ENCODE measurements at regions not wholly inside any gene's neighbourhood (a gene's known extent, or its start where the extent isn't known, plus 50 kb on each side); places are given as distances from the start of the nearest gene placed in this dataset.
A peak's percentile ranks its signal among the peaks of the same experiment; 100 is the strongest.

DNA sequence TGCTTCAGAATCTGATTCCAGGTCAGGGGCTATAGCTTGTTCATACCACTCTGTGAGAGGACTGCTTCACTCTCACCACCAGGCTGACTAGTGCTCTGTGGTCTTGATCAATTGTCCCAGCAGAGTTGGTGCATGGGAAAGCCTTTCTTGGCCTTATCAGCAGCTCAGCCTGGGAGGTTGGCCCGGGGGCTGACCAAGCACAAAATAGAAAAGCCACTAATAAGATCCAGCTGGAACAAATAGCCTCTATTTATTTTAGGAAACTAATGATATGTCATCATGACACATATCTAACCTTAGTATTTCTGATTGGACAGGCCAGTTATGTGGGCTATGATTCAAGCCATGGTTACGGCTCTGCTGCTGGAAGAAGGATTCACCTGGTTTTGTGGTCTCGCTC, 134.2 kb downstream of the GDAP2 start:
- DNase-seq (ENCODE audit: unreplicated experiment): peak; percentile 8
- peaks cover 7% of the 10 kb centered on the region for H3K9me3 Mint-ChIP-seq (ENCODE audit: unreplicated experiment)
- BruUV-seq (replicated peaks): no TSS peak
- intact Hi-C loops (cut with micrococcal nuclease): no loop called here
- no peak overlapping the region for H3K4me3 Mint-ChIP-seq (ENCODE audit: unreplicated experiment)
- no peak overlapping the region for H3K27ac Mint-ChIP-seq (ENCODE audit: low read depth, unreplicated experiment)
- TF ChIP-seq, protein P1, sequence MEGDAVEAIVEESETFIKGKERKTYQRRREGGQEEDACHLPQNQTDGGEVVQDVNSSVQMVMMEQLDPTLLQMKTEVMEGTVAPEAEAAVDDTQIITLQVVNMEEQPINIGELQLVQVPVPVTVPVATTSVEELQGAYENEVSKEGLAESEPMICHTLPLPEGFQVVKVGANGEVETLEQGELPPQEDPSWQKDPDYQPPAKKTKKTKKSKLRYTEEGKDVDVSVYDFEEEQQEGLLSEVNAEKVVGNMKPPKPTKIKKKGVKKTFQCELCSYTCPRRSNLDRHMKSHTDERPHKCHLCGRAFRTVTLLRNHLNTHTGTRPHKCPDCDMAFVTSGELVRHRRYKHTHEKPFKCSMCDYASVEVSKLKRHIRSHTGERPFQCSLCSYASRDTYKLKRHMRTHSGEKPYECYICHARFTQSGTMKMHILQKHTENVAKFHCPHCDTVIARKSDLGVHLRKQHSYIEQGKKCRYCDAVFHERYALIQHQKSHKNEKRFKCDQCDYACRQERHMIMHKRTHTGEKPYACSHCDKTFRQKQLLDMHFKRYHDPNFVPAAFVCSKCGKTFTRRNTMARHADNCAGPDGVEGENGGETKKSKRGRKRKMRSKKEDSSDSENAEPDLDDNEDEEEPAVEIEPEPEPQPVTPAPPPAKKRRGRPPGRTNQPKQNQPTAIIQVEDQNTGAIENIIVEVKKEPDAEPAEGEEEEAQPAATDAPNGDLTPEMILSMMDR (IDR thresholded peaks at IDR 0.05; ENCODE audit: unreplicated experiment): no peak
- CTCF ChIA-PET: no interaction called here
- no peaks in the 10 kb centered on the region for H3K36me3 Mint-ChIP-seq (ENCODE audit: insufficient read depth, unreplicated experiment)
- no peaks in the 10 kb centered on the region for H3K27me3 Mint-ChIP-seq (ENCODE audit: insufficient read depth, unreplicated experiment)
- H3K4me1 Mint-ChIP-seq (ENCODE audit: insufficient read depth, unreplicated experiment): no peaks in the 10 kb centered on the region
- POLR2A ChIA-PET: interaction anchor here (1.2 kb wide), 1 partner anchor 13 kb away, joined by 4 read pairs; no protein-coding TSS in a partner anchor

DNA sequence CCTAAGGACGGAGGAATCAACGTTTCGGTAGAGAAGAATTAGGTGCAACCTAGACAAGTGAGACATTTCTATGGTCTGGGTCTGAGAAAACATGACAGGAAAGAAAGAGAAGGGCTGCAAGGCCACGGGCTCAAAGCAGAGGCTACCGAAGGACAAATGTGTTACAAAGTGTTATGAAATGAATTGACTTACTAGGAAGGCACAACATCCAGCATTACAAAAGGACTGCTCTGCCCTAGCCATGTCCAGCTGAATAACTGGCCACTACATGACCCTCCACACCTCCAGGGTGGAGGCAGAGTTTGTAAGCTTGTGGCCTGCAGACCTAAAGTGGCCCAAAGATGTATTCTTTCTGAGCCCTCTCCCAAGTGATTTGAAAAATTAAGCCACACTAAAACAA, 133.6 kb downstream of the GDAP2 start:
- DNase-seq (ENCODE audit: unreplicated experiment): no peak
- H3K9me3 Mint-ChIP-seq (ENCODE audit: unreplicated experiment): peaks cover 7% of the 10 kb centered on the region
- ChIA-PET POLR2A (no interaction called here), CTCF (no interaction called here)
- no peaks in the 10 kb centered on the region for H3K36me3 Mint-ChIP-seq (ENCODE audit: insufficient read depth, unreplicated experiment)
- no peaks in the 10 kb centered on the region for H3K27me3 Mint-ChIP-seq (ENCODE audit: insufficient read depth, unreplicated experiment)
- TF ChIP-seq, protein P1 (IDR thresholded peaks at IDR 0.05; ENCODE audit: unreplicated experiment): no peak
- no peak overlapping the region for H3K27ac Mint-ChIP-seq (ENCODE audit: low read depth, unreplicated experiment)
- H3K4me3 Mint-ChIP-seq (ENCODE audit: unreplicated experiment): no peak overlapping the region
- BruUV-seq (replicated peaks): no TSS peak
- peaks cover 5% of the 10 kb centered on the region for H3K4me1 Mint-ChIP-seq (ENCODE audit: insufficient read depth, unreplicated experiment)
- intact Hi-C loops (cut with micrococcal nuclease): no loop called here

DNA sequence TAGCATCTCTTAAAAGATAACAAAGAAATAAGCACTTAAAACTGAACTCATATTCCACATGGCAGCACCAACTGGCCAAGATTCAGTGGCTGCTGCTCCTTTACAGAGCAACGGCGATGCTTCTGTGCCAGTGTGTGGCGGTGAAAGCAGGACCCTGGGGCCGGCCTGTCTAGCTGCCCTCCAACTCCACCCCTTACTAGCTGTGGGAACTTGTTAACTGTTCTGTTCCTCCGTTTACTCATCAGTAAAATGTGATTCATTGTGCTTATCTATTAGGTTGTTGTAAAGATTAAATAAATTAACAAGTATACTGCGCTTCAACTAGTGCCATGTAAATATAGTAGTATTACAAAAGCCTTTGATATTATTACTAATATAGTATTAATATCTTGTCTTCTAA, 133.2 kb downstream of the GDAP2 start:
- H3K27ac Mint-ChIP-seq (ENCODE audit: low read depth, unreplicated experiment): no peak overlapping the region
- CTCF ChIA-PET: no interaction called here
- intact Hi-C loops (cut with micrococcal nuclease): no loop called here
- POLR2A ChIA-PET: no interaction called here
- no TSS peak for BruUV-seq (replicated peaks)
- H3K27me3 Mint-ChIP-seq (ENCODE audit: insufficient read depth, unreplicated experiment): no peaks in the 10 kb centered on the region
- H3K4me1 Mint-ChIP-seq (ENCODE audit: insufficient read depth, unreplicated experiment): peaks cover 6% of the 10 kb centered on the region
- H3K4me3 Mint-ChIP-seq (ENCODE audit: unreplicated experiment): no peak overlapping the region
- DNase-seq (ENCODE audit: unreplicated experiment): no peak
- no peaks in the 10 kb centered on the region for H3K36me3 Mint-ChIP-seq (ENCODE audit: insufficient read depth, unreplicated experiment)
- TF ChIP-seq, protein P1 (IDR thresholded peaks at IDR 0.05; ENCODE audit: unreplicated experiment): no peak
- peaks cover 7% of the 10 kb centered on the region for H3K9me3 Mint-ChIP-seq (ENCODE audit: unreplicated experiment)

DNA sequence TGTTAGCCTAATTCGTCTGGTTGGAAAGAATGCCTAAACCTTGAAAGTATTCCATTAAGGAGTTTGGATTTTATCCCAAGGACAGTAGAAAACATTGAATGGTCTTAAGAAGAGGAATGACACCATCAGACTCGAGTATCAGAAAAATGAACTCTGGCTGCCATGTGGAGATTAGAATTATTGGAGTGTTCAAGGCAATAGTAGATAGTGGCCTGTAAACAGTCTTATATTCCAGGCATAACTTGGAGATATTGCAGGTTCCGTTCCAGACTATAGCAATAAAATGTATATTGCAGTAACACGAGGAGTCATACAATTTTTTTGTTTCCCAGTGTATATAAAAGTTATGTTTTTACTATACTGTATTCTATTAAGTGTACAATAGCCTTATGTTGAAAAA, 130.9 kb downstream of the GDAP2 start:
- no peaks in the 10 kb centered on the region for H3K36me3 Mint-ChIP-seq (ENCODE audit: insufficient read depth, unreplicated experiment)
- peaks cover 6% of the 10 kb centered on the region for H3K4me1 Mint-ChIP-seq (ENCODE audit: insufficient read depth, unreplicated experiment)
- H3K27me3 Mint-ChIP-seq (ENCODE audit: insufficient read depth, unreplicated experiment): no peaks in the 10 kb centered on the region
- no peak for DNase-seq (ENCODE audit: unreplicated experiment)
- H3K4me3 Mint-ChIP-seq (ENCODE audit: unreplicated experiment): no peak overlapping the region
- BruUV-seq (replicated peaks): no TSS peak
- CTCF ChIA-PET: interaction anchor here (0.6 kb wide), 1 partner anchor 224 kb away, joined by 4 read pairs; no protein-coding TSS in a partner anchor
- H3K27ac Mint-ChIP-seq (ENCODE audit: low read depth, unreplicated experiment): no peak overlapping the region
- POLR2A ChIA-PET: interaction anchor here (1.1 kb wide), 1 partner anchor 28 kb away, joined by 3 read pairs; no protein-coding TSS in a partner anchor
- H3K9me3 Mint-ChIP-seq (ENCODE audit: unreplicated experiment): no peaks in the 10 kb centered on the region
- intact Hi-C loops (cut with micrococcal nuclease): no loop called here
- TF ChIP-seq, protein P1 (IDR thresholded peaks at IDR 0.05; ENCODE audit: unreplicated experiment): no peak

Measured in MCF 10A (cell line).